ENCODE measurements at regions not wholly inside any gene's neighbourhood (a gene's known extent, or its start where the extent isn't known, plus 50 kb on each side); places are given as distances from the start of the nearest gene placed in this dataset.

DNA sequence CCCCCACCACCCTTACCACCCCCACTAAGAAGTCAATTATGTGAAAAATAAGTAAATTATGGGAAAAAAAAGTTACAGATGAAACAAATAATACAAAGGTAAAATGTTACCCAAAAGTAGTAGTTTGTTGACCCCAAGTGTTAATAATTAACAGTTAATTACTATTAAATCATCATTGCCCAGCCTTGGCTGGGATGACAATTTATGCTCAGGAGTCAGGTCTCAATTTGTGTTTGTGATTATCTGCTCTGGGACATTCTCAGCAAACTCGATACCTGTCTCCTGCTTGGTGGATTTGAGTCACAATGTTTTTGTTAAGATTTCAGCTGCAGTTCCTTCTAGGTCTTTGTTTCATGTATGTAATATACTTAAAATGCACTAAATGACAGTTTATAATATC is 172.3 kb upstream of the IRX3 start:
- Histone ChIP-seq H3K4me1 (replicated peaks in 1 of 2) (peaks cover 26 to 44% of the 10 kb centered on the region in 2 donors), H3K27ac (no peak overlapping the region), H3K4me3 (no peak overlapping the region)
- in situ Hi-C loops (cut with MboI; ENCODE audit: low pct_unique_long_range_greater_than_20kb in 2 of 9, low sequenced_read_pairs in 9 of 9, unreplicated experiment in 9 of 9), result no loop called here
- WGBS, 10 experiments, result 60 to 100% (median 80%) methylated on average over 1 of the region's 1 CpG; no CpG with 5 or more reads in 3 of the 10 experiments
- no peak for ATAC-seq (replicated peaks in 6 of 8)

DNA sequence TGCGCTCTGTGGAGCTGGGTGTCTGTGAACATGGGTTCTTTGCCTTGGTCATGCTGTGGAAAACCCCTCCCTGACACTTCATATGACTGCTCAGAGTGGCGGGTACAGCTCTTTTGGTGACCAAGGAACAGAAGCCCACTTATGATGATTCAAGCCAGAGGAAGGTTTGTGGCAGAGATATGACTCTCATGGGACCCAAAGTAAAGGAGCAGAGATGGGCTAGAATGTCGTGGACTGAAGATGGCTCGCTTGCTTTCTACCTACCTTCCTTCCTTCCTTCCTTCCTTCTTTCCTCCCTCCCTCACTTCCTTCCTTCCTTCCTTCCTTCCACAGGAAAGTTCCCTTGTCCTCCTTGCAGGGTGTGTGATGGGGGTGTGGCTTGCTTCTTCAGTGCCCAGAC is 169.7 kb upstream of the IRX3 start:
- peaks cover 27 to 44% of the 10 kb centered on the region in 2 donors for H3K4me1 ChIP-seq (replicated peaks in 1 of 2)
- in situ Hi-C loops (cut with MboI; ENCODE audit: low pct_unique_long_range_greater_than_20kb in 2 of 9, low sequenced_read_pairs in 9 of 9, unreplicated experiment in 9 of 9), result no loop called here
- H3K27ac ChIP-seq, result no peak overlapping the region
- no peak overlapping the region for H3K4me3 ChIP-seq
- no peak for ATAC-seq (replicated peaks in 6 of 8)
- 55 to 100% (median 85%) methylated on average over 1 to 3 of the region's 4 CpGs; no CpG with 5 or more reads in 4 of the 10 experiments for WGBS, 10 experiments

DNA sequence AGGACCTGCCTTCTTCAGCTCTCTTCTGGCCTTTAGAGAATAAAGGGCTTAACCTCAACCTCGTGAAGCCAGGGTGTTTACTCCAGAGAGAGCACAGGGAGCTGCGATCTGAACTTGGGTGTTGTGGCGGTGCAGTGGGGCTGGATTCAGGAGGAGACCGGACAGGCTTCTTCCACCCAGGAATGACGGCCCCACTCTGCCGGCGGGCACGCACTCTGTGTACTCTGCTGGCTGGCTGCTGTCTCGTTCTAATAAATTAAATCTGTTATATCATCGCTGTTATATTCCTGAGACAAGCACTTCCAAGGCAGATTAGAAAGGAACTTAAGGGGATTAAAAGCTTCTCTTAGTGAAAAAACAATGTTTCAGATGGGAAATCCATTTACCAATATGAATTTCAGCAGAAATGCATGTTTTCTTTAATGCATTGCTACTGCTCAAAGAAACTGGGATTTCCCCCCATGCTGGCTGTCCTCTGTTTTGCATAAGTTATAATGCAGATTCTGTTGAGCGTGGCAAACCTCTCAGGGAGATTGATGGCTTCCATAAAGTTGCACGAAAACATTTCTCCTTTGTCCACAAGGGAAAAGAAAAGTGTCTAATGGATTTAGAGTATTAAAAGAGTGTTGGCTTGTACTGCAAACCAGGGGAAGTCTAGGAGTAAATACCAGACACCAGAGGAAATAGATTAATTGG is 168.6 kb upstream of the IRX3 start:
- H3K4me3 ChIP-seq, result no peak overlapping the region
- H3K27ac ChIP-seq, result peak overlapping the region in 1 of 2 donors; percentile 49
- in situ Hi-C loops (cut with MboI; ENCODE audit: low pct_unique_long_range_greater_than_20kb in 2 of 9, low sequenced_read_pairs in 9 of 9, unreplicated experiment in 9 of 9), result no loop called here
- peak; percentile 27 to 89 (median 86) for ATAC-seq (replicated peaks in 6 of 8)
- peaks cover 28 to 41% of the 10 kb centered on the region in 2 donors for H3K4me1 ChIP-seq (replicated peaks in 1 of 2)
- 10 to 47% (median 37%) methylated on average over 1 to 11 of the region's 12 CpGs for WGBS, 10 experiments

DNA sequence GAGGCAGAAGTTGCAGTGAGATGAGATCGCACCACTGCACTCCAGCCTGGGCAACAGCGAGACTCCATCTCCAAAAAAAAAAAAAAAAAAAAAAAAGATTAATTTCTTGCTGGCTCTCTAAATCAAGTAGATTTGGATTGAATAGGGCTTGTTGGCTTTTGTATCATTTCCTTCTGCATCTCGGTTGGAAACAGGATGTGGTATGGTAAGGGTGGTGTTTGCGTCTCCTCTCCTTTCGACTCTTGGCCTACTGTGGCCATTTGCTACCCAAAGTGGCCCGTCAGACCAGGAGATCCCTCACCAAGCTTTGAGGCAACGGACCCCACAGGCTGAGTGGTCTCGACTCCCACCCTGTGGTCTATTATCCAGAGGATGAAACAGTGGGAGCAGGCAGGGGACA is 168.0 kb upstream of the IRX3 start:
- no peak for ATAC-seq (replicated peaks in 6 of 8)
- 38 to 100% (median 77%) methylated on average over 1 to 6 of the region's 8 CpGs; no CpG with 5 or more reads in 1 of the 10 experiments for WGBS, 10 experiments
- H3K4me1 ChIP-seq (replicated peaks in 1 of 2), result peaks cover 25 to 38% of the 10 kb centered on the region in 2 donors
- peak overlapping the region in 1 of 2 donors; percentile 49 for H3K27ac ChIP-seq
- no peak overlapping the region for H3K4me3 ChIP-seq
- in situ Hi-C loops (cut with MboI; ENCODE audit: low pct_unique_long_range_greater_than_20kb in 2 of 9, low sequenced_read_pairs in 9 of 9, unreplicated experiment in 9 of 9), result no loop called here

DNA sequence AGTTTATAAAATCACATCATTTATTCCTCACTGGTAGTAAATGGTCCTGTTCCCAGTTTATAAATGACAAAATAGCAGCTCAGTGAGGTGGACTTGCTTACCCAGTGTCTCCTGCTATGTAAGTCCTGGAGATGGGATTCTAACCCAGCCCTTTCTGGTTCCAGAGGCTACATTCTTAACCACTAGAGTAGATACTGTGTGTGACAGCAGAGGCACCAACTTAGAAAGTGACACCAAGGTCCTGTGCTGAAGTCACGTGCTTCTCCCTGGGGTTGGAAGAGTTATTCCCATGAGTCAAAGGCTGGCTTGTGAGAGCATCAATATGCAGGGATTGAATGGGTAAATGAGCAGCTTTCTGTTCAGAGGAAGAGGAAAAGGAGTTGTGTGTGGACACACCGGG is 167.3 kb upstream of the IRX3 start:
- peak in 5 of 8 experiments; percentile 12 to 63 (median 29) for ATAC-seq (replicated peaks in 6 of 8)
- H3K4me1 ChIP-seq (replicated peaks in 1 of 2), result peaks cover 30 to 37% of the 10 kb centered on the region in 2 donors
- 82 to 100% (median 90%) methylated on average over 1 to 2 of the region's 2 CpGs; no CpG with 5 or more reads in 3 of the 10 experiments for WGBS, 10 experiments
- H3K4me3 ChIP-seq, result no peak overlapping the region
- H3K27ac ChIP-seq, result no peak overlapping the region
- in situ Hi-C loops (cut with MboI; ENCODE audit: low pct_unique_long_range_greater_than_20kb in 2 of 9, low sequenced_read_pairs in 9 of 9, unreplicated experiment in 9 of 9), result no loop called here

DNA sequence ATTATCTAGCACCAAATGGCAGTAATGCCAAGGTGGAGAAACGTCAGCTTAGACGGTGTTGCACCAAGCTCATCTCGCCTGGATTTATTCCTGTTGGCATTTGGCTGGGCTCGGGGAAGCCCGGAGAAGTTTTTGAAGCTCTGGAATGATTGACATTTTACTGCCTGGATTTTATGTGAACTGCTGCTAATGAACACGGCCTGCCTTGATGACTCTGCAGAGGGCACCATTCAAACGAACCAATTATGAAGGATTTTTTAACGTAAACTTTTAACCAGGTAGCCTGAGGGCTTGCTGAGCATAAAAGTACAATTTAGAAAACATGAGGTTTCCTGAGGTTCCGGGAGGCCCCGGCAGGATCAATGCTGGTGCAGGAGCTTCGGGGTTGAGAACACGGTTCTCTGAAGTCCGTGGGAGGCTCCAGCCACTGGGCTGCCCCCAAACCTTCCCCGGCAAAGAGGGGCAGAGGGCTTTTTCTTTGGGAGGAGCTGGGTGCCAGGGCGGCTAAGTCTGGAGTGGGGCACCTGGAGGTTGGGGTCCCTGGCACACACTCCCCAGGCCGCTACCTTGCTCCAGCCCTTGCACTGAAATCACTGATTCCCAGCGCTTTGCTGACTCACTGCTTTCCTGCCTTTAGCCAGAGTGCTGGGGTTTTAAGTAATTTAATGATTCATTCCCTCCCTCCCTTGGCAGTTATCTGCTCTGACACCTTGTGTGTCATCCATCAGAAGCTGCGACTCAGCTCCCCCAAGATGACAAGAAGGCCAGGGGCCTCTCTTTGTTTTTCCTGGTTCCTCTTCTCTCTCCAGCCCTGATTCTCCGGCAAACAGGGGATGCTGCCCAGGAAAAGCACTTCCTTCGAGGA is 161.2 kb upstream of the IRX3 start:
- Histone ChIP-seq H3K4me3 (no peak overlapping the region), H3K27ac (peak overlapping the region; percentile 25), H3K4me1 (replicated peaks in 1 of 2) (peaks cover 39 to 40% of the 10 kb centered on the region in 2 donors)
- in situ Hi-C loops (cut with MboI; ENCODE audit: low pct_unique_long_range_greater_than_20kb in 2 of 9, low sequenced_read_pairs in 9 of 9, unreplicated experiment in 9 of 9), result no loop called here
- WGBS, 10 experiments, result 20 to 76% (median 61%) methylated on average over 1 to 19 of the region's 20 CpGs; no CpG with 5 or more reads in 1 of the 10 experiments
- peak in 7 of 8 experiments; percentile 44 to 76 (median 72) for ATAC-seq (replicated peaks in 6 of 8)

DNA sequence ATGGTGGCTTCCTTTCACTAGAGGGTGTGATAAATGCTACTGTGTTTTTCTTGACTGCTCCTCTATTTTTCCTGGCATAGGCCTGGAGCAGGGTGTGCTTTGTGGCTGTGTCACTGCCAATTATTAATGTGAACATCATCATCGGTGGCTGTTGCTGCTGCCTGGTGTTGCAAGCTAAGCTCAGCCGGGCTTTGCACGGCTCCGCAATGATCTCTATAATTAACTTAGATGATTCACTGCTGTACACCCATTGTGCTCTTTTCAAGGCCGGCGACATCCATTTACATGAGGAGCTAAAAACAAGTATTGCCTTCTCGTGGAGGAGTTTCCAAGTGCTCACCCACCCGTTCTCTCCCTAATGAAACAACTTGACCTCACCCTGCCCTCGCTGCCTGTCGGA is 160.1 kb upstream of the IRX3 start:
- Histone ChIP-seq H3K4me1 (replicated peaks in 1 of 2) (peaks cover 39 to 40% of the 10 kb centered on the region in 2 donors), H3K27ac (peak overlapping the region; percentile 25 to 53), H3K4me3 (no peak overlapping the region)
- WGBS, 10 experiments, result 0 to 17% (median 0%) methylated on average over 1 to 8 of the region's 10 CpGs; no CpG with 5 or more reads in 3 of the 10 experiments
- in situ Hi-C loops (cut with MboI; ENCODE audit: low pct_unique_long_range_greater_than_20kb in 2 of 9, low sequenced_read_pairs in 9 of 9, unreplicated experiment in 9 of 9), result no loop called here
- ATAC-seq (replicated peaks in 6 of 8), result peak; percentile 26 to 96 (median 90)

DNA sequence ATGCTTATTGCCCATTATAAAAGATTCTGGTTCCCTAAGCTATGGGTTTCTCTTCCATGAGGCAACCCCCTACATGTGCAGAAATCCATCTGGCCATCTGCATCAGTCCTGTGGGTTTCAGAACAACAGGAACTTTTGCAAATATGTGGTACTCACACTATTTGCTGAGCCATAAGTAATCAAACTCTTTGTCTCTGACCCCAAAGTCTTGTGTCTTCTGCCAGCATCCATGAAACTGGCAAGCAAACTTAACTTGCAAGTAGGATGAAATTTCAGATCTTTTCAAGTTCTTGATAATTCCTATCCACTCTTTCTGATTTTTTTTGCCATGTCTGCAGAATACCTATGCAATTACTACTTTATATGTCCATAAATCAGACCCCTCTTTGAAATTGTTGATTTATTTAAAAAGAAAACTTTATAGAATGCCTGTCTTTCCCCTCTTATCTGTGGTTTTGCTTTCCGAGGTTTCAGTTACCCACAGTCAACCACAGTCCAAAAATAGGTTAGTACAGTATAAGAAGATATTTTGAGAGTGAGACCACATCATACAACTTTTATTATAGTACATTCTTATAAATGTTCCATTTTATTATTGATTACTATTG is 158.4 kb upstream of the IRX3 start:
- H3K27ac ChIP-seq, result no peak overlapping the region
- in situ Hi-C loops (cut with MboI; ENCODE audit: low pct_unique_long_range_greater_than_20kb in 2 of 9, low sequenced_read_pairs in 9 of 9, unreplicated experiment in 9 of 9), result no loop called here
- H3K4me1 ChIP-seq (replicated peaks in 1 of 2), result peaks cover 33 to 34% of the 10 kb centered on the region in 2 donors
- no peak overlapping the region for H3K4me3 ChIP-seq
- no peak for ATAC-seq (replicated peaks in 6 of 8)
- 33 to 100% (median 100%) methylated on average over 1 of the region's 1 CpG for WGBS, 10 experiments

DNA sequence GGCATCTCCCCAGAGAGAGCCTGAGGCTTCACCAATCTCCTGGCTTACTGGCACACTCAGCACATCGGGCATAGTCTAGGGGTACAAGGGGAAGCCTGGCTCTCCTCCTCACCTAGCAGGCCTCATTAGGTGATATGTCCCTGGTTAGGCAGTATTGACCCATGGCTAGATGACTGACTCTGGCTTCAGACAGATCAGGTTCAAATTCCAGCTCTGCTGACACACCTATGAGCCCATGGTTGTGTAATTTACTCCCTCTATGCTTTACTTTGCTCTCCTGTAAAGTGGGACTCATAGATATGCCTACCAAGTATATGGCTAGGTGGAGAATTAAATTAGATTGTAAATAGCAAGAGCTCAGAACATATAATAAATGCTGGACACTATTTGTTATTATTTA is 157.3 kb upstream of the IRX3 start:
- 80% methylated on average over 1 of the region's 1 CpG; no CpG with 5 or more reads in 9 of the 10 experiments for WGBS, 10 experiments
- in situ Hi-C loops (cut with MboI; ENCODE audit: low pct_unique_long_range_greater_than_20kb in 2 of 9, low sequenced_read_pairs in 9 of 9, unreplicated experiment in 9 of 9), result no loop called here
- H3K4me3 ChIP-seq, result no peak overlapping the region

DNA sequence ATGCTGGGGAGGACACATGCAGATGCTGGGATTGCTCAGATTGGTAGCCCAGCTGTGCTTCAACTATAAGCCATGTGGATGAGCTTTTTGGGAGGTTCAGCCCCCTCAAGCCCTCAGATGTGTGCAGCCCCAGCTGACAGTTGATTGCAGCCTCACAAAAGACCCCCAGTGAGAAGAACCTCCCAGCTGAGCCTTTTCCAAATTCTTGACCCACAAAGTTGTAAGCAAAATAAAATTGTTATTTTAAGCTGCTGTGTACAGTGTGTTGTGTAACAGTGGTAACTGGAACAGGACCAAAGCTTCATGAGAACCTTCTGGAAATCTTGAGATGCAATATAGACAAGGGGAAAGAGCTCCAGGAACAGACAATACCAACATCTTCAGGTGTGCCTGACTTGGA is 156.8 kb upstream of the IRX3 start:
- Histone ChIP-seq H3K27ac (no peak overlapping the region), H3K4me1 (replicated peaks in 1 of 2) (peaks cover 23 to 26% of the 10 kb centered on the region in 2 donors)
- no peak for ATAC-seq (replicated peaks in 6 of 8)

More for the DNA sequence above, 157.3 kb upstream of the IRX3 start:
- ATAC-seq (replicated peaks in 6 of 8), result no peak
- Histone ChIP-seq H3K4me1 (replicated peaks in 1 of 2) (peaks cover 28 to 31% of the 10 kb centered on the region in 2 donors), H3K27ac (no peak overlapping the region)

DNA sequence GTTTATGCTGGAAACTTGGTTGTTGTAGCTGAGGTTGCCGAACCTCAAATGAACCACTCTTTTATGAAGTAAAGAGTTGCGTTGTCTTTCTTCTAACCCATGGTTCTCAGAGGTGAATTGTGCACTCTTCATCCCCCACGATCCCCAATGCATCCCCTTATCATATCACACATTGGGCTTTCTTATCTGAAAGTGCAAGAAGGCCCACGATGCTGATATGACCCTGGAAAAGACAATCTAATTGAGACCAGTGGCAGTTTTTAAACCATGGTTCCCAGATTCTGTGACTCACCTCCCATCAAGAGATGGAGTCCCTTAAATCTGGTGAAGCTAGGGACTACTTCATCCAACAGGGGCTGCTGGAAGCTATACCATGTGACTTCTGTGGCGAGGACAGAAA is 156.3 kb upstream of the IRX3 start:
- Histone ChIP-seq H3K4me3 (no peak overlapping the region), H3K4me1 (replicated peaks in 1 of 2) (peaks cover 18 to 21% of the 10 kb centered on the region in 2 donors), H3K27ac (no peak overlapping the region)
- ATAC-seq (replicated peaks in 6 of 8), result no peak
- in situ Hi-C loops (cut with MboI; ENCODE audit: low pct_unique_long_range_greater_than_20kb in 2 of 9, low sequenced_read_pairs in 9 of 9, unreplicated experiment in 9 of 9), result no loop called here
- 40 to 100% (median 81%) methylated on average over 2 to 5 of the region's 5 CpGs for WGBS, 10 experiments

More for the DNA sequence above, 156.8 kb upstream of the IRX3 start:
- H3K4me3 ChIP-seq, result no peak overlapping the region
- in situ Hi-C loops (cut with MboI; ENCODE audit: low pct_unique_long_range_greater_than_20kb in 2 of 9, low sequenced_read_pairs in 9 of 9, unreplicated experiment in 9 of 9), result no loop called here

DNA sequence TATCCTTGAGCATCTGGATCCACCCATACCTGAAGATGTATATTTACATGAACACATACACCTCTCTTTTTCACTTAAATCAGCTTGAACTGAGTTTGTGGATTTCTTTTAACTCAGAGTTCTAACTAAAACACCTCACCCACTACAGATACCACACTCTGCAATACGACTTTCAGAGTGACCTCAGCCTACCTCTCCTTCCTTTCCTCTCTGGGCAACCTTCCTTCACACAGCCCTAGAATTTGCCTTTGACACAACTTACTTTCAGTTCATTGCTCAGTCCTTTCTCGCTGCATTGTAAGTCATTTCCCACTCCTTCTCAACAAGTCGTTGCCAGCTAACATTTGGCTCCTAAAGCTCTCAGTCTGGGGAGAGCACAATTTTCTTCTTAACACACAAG is 151.9 kb upstream of the IRX3 start:
- Histone ChIP-seq H3K4me1 (replicated peaks in 1 of 2) (no peaks in the 10 kb centered on the region), H3K4me3 (no peak overlapping the region), H3K27ac (no peak overlapping the region)
- in situ Hi-C loops (cut with MboI; ENCODE audit: low pct_unique_long_range_greater_than_20kb in 2 of 9, low sequenced_read_pairs in 9 of 9, unreplicated experiment in 9 of 9), result no loop called here
- no peak for ATAC-seq (replicated peaks in 6 of 8)
- WGBS, 10 experiments, result 20 to 81% (median 60%) methylated on average over 1 to 3 of the region's 3 CpGs; no CpG with 5 or more reads in 1 of the 10 experiments

DNA sequence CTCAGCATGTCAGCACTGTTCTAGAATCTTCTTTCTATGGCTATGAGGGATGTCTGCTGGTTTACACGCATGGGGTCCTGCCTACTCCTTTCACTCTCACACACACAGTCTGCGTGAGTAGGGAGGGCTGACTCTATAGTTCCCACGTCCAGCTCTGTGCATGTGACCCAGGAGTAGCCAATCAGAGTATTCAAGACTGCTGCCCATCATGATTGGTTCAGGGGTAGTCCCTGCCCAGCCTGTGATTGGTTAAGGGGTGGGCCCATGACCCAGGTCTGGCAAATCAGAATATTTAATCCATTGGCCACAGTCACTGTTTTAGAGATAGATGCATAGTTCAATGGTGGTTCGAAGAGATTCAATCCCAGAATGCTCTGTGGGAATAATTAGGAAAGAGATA is 151.3 kb upstream of the IRX3 start:
- no peak overlapping the region for H3K27ac ChIP-seq
- ATAC-seq (replicated peaks in 6 of 8), result no peak
- no peak overlapping the region for H3K4me3 ChIP-seq
- 40 to 100% (median 90%) methylated on average over 1 to 3 of the region's 4 CpGs; no CpG with 5 or more reads in 3 of the 10 experiments for WGBS, 10 experiments
- H3K4me1 ChIP-seq (replicated peaks in 1 of 2), result no peaks in the 10 kb centered on the region
- in situ Hi-C loops (cut with MboI; ENCODE audit: low pct_unique_long_range_greater_than_20kb in 2 of 9, low sequenced_read_pairs in 9 of 9, unreplicated experiment in 9 of 9), result no loop called here
